Neural crest cell (in vitro differentiated cells): ENCODE measurements at regions not wholly inside any gene's neighbourhood (a gene's known extent, or its start where the extent isn't known, plus 50 kb on each side); places are given as distances from the start of the nearest gene placed in this dataset.

Experiments used
- DNase-seq: peaks from one replicate; pipeline ENCODE4 v3.0.0; 2021; ENCODE audit warnings: low read depth, mixed read lengths, low spot score
- H3K27ac Mint-ChIP-seq: one replicate; pipeline ENCODE4 v1.8.0; 2021; ENCODE audit warnings: mild to moderate bottlenecking, mixed read lengths; ENCODE audit not compliant: unreplicated experiment
- H3K27me3 Mint-ChIP-seq: 2 replicates; pipeline ENCODE4 v1.8.0; 2021; ENCODE audit warnings: low read depth, mild to moderate bottlenecking, mixed read lengths
- H3K36me3 Mint-ChIP-seq: 2 replicates; pipeline ENCODE4 v1.8.0; 2021; ENCODE audit warnings: low read depth, mild to moderate bottlenecking, mixed read lengths
- H3K4me1 Mint-ChIP-seq: 2 replicates; pipeline ENCODE4 v1.8.0; 2021; ENCODE audit warnings: mixed read lengths
- H3K4me3 Mint-ChIP-seq: one replicate; pipeline ENCODE4 v1.8.0; 2021; ENCODE audit warnings: mild to moderate bottlenecking, mixed read lengths
- H3K9me3 Mint-ChIP-seq: 2 replicates; pipeline ENCODE4 v1.8.0; 2021; ENCODE audit warnings: mixed read lengths
- TF ChIP-seq, protein P1 (sequence below): fragments of 200-600 bp; sonication (generic); conservative IDR thresholded peaks from 2 replicates; pipeline ENCODE4 v1.5.0; 2021; ENCODE audit warnings: antibody characterized with exemption, mild to moderate bottlenecking

DNA sequence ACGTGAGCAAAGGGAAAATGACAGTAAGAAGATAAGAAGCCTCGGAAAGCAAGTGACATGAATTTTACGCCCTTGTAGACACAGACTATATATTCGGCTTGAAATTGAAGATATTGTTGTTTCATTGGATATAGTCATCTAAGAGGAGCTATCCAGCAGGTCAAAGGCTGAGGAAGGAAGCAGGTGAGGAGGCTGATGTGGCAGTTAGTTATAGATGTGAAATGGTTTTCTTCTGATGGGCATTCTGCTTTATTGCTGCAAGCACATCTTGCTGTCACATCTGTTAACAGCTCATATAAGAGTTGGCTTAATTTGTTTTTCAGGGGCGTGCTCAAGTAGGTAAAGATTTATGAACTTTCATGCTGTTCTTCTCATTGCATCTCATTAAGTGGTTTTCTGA is 146.1 kb downstream of the KLF5 start:
- H3K4me1 Mint-ChIP-seq, result no peaks in the 10 kb centered on the region
- peak overlapping the region; percentile 23 for H3K27ac Mint-ChIP-seq
- TF ChIP-seq, protein P1, sequence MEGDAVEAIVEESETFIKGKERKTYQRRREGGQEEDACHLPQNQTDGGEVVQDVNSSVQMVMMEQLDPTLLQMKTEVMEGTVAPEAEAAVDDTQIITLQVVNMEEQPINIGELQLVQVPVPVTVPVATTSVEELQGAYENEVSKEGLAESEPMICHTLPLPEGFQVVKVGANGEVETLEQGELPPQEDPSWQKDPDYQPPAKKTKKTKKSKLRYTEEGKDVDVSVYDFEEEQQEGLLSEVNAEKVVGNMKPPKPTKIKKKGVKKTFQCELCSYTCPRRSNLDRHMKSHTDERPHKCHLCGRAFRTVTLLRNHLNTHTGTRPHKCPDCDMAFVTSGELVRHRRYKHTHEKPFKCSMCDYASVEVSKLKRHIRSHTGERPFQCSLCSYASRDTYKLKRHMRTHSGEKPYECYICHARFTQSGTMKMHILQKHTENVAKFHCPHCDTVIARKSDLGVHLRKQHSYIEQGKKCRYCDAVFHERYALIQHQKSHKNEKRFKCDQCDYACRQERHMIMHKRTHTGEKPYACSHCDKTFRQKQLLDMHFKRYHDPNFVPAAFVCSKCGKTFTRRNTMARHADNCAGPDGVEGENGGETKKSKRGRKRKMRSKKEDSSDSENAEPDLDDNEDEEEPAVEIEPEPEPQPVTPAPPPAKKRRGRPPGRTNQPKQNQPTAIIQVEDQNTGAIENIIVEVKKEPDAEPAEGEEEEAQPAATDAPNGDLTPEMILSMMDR, result no peak

DNA sequence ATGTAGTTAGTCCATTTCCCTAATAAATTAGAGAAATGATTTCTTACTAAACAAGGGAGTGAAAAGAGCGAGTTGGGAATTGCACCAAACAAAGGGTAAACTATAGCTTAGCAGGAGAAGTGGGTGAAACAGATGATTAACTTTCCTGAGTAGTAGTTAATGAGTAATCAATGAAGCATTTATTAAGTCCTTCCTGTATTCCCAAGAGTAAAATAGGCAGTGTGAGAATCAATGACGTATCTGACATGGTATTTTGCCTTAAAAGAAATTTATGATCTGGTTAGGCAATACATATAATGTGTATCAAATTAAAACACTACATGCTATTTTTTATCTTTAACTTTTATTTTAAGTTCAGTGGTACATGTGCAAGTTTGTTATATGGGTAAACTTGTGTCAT is 142.8 kb downstream of the KLF5 start:
- Mint-ChIP-seq H3K9me3 (peaks cover 3% of the 10 kb centered on the region), H3K27me3 (peaks cover 4% of the 10 kb centered on the region), H3K4me3 (no peak overlapping the region), H3K4me1 (no peaks in the 10 kb centered on the region), H3K36me3 (no peaks in the 10 kb centered on the region), H3K27ac (no peak overlapping the region)
- no peak for DNase-seq
- TF ChIP-seq, protein P1, result no peak

More for the DNA sequence above, 146.1 kb downstream of the KLF5 start:
- Mint-ChIP-seq H3K9me3 (no peaks in the 10 kb centered on the region), H3K27me3 (peaks cover 4% of the 10 kb centered on the region), H3K4me3 (no peak overlapping the region), H3K36me3 (no peaks in the 10 kb centered on the region)
- no peak for DNase-seq

DNA sequence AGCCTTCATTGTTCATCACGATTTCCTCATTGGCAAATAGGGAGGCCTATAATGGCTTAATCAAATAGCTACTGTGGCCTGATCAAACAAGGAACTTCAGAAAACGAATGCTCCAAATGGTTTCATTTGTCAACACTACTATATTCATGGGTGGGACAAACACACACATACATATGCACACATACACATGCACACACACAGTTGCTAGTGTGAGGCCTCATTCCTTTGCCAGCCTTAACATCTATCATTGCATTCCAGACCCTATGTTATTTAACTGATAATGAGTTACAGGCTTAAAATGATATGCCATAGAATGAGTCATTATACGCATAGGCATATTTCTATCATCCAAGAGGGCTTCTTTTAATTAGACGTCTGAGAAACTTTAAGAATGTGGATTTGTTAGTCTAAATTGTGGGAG is 140.2 kb downstream of the KLF5 start:
- Mint-ChIP-seq H3K36me3 (no peaks in the 10 kb centered on the region), H3K27ac (no peak overlapping the region), H3K27me3 (no peaks in the 10 kb centered on the region), H3K4me1 (no peaks in the 10 kb centered on the region), H3K4me3 (no peak overlapping the region), H3K9me3 (peaks cover 6% of the 10 kb centered on the region)
- DNase-seq, result no peak
- TF ChIP-seq, protein P1, result no peak

DNA sequence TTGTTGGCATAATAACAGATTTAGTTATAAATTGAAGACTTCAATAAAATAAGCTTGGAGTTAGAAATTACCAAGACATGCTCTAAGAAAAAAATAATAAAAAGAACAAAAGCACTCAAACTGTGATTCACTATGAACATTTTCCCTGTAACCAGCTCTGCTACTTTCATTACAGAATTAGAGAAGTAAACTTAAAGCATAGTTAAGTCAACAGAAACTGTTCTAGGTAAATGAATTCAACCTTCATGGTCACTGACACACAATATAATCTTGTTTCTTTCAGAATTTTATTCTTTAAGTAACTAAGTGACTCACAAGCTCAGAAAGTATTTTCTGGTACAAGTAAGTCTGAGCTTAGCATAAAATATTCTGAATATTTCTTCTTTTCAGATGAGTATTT is 136.3 kb downstream of the KLF5 start:
- DNase-seq, result no peak
- H3K27ac Mint-ChIP-seq, result no peak overlapping the region
- no peaks in the 10 kb centered on the region for H3K27me3 Mint-ChIP-seq
- peaks cover 11% of the 10 kb centered on the region for H3K9me3 Mint-ChIP-seq
- TF ChIP-seq, protein P1, result no peak
- H3K4me1 Mint-ChIP-seq, result peaks cover under 1% of the 10 kb centered on the region
- H3K4me3 Mint-ChIP-seq, result no peak overlapping the region
- H3K36me3 Mint-ChIP-seq, result no peaks in the 10 kb centered on the region

DNA sequence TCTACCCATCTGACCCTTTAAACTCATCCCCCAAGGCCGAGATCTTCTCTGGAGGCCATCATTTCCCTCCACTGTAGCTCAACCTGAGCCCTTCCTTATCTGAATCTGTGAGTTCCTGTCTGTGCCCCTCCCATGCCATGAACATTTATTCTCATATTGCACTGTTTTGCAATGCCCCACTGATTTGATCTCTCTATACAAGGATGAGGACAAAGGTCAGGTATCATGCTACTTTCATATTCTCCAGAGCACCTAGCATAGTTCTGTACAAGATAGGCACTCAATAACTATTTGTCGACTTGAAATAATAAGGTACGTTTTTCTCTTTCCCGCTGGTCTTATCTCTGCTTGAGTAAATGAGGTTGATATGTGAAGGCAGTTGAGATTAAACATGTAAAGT is 135.5 kb downstream of the KLF5 start:
- Mint-ChIP-seq H3K36me3 (no peaks in the 10 kb centered on the region), H3K4me1 (peaks cover 4% of the 10 kb centered on the region), H3K4me3 (no peak overlapping the region), H3K9me3 (peaks cover 11% of the 10 kb centered on the region), H3K27me3 (no peaks in the 10 kb centered on the region), H3K27ac (no peak overlapping the region)
- DNase-seq, result no peak
- TF ChIP-seq, protein P1, result no peak

DNA sequence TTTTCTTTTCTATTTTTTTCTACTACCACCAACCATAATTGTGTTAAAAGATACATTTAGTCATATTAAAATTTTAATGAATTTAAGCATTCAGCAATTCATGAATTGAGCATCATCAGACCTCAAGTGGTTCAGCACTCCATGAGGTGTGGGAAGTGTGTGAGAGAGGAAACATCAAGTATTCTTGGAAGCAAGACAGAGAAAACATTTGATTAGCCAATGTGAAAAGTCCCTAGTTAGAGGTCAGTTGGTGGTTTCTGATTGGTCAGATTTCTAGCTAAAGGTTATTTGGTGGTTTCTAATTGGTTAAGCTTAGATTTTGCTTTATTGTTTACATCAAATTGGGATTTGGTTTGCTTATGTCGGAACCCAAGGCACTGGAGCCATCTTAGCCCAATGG is 134.7 kb downstream of the KLF5 start:
- TF ChIP-seq, protein P1, result no peak
- Mint-ChIP-seq H3K27me3 (no peaks in the 10 kb centered on the region), H3K4me3 (no peak overlapping the region), H3K36me3 (no peaks in the 10 kb centered on the region), H3K27ac (no peak overlapping the region), H3K4me1 (peaks cover 4% of the 10 kb centered on the region), H3K9me3 (peaks cover 9% of the 10 kb centered on the region)
- no peak for DNase-seq
